Fibroblast of lung (primary cell): ENCODE measurements at regions not wholly inside any gene's neighbourhood (a gene's known extent, or its start where the extent isn't known, plus 50 kb on each side); places are given as distances from the start of the nearest gene placed in this dataset.

Source experiments
- DNase-seq, 2 donors: peaks; one replicate each; pipeline versions ENCODE4 v3.0.0 to v3.0.0-alpha.2; 2010; ENCODE audit warnings: low read depth in 2 of 2
- H2AFZ ChIP-seq: 2 replicates; pipeline ENCODE4 v1.5.1; 2012; ENCODE audit warnings: low read length, control low read depth, inconsistent platforms
- H3K27ac ChIP-seq: 2 replicates; pipeline ENCODE4 v1.5.1; 2011; ENCODE audit warnings: low read length, control low read depth; ENCODE audit not compliant: insufficient read depth
- H3K27me3 ChIP-seq: 2 replicates; pipeline ENCODE4 v1.5.1; 2011; ENCODE audit warnings: mild to moderate bottlenecking, low read length; ENCODE audit not compliant: control insufficient read depth, insufficient read depth
- H3K36me3 ChIP-seq: 2 replicates; pipeline ENCODE4 v1.5.1; 2011; ENCODE audit warnings: low read length; ENCODE audit not compliant: control insufficient read depth, insufficient read depth
- H3K4me1 ChIP-seq: 2 replicates; pipeline ENCODE4 v1.5.1; 2011; ENCODE audit warnings: low read length; ENCODE audit not compliant: control insufficient read depth, insufficient read depth; ENCODE audit errors: extremely low read depth
- H3K4me2 ChIP-seq: 2 replicates; pipeline ENCODE4 v1.5.1; 2011; ENCODE audit warnings: low read length, control low read depth; ENCODE audit not compliant: insufficient read depth; ENCODE audit errors: extremely low read depth
- H3K4me3 ChIP-seq, 4 experiments: fragments of 200-600 bp in 1 of 4; sonication (generic) in 1 of 4; replicated peaks in 1 of 4; 2 replicates each; pipeline ENCODE4 v1.5.1; 2011 to 2016; ENCODE audit warnings: low read length in 4 of 4, low read depth in 3 of 4, mild to moderate bottlenecking in 3 of 4, control low read depth in 2 of 4, inconsistent platforms in 1 of 4, mixed read lengths in 1 of 4; ENCODE audit not compliant: insufficient read depth in 1 of 4; ENCODE audit errors: control extremely low read depth in 1 of 4
- H3K79me2 ChIP-seq: 2 replicates; pipeline ENCODE4 v1.5.1; 2012; ENCODE audit warnings: mild to moderate bottlenecking, low read length, inconsistent platforms; ENCODE audit not compliant: control insufficient read depth, insufficient read depth
- H3K9ac ChIP-seq: 2 replicates; pipeline ENCODE4 v1.5.1; 2011; ENCODE audit warnings: mild to moderate bottlenecking, low read length, control low read depth; ENCODE audit not compliant: insufficient read depth
- H3K9me3 ChIP-seq: 2 replicates; pipeline ENCODE4 v1.5.1; 2012; ENCODE audit warnings: low read depth, low read length; ENCODE audit not compliant: control insufficient read depth, insufficient read depth
- H4K20me1 ChIP-seq: 2 replicates; pipeline ENCODE4 v1.5.1; 2011; ENCODE audit warnings: low read length; ENCODE audit not compliant: control insufficient read depth, insufficient read depth; ENCODE audit errors: extremely low read depth
- CTCF ChIP-seq, 2 donors: IDR thresholded peaks in 1 of 2; conservative IDR thresholded peaks in 1 of 2; 1 replicate in 1 of 2; 2 replicates in 1 of 2; pipeline ENCODE4 v1.5.1; 2011 to 2012; ENCODE audit warnings: low read length in 2 of 2, control low read depth in 1 of 2, inconsistent platforms in 1 of 2, low read depth in 1 of 2, mild to moderate bottlenecking in 1 of 2
- EZH2 ChIP-seq: IDR thresholded peaks from 2 replicates; pipeline ENCODE4 v1.5.1; 2012; ENCODE audit warnings: low read length, control low read depth, mild to moderate bottlenecking; ENCODE audit errors: missing control alignments

- no peak overlapping the region for H2AFZ ChIP-seq
- no peaks in the 10 kb centered on the region for H3K4me1 ChIP-seq
- no peaks in the 10 kb centered on the region for H3K27me3 ChIP-seq
- H3K4me2 ChIP-seq: no peak overlapping the region
- no peaks in the 10 kb centered on the region for H3K79me2 ChIP-seq
- H3K9ac ChIP-seq: no peak overlapping the region
- H3K9me3 ChIP-seq: no peaks in the 10 kb centered on the region
- TF ChIP-seq CTCF (conservative IDR thresholded peaks at IDR 0.05 in 1 of 2, IDR thresholded peaks at IDR 0.05 in 1 of 2; ENCODE audit: low read depth in 1 of 2, low read length in 2 of 2) (no peak), EZH2 (no peak)
- DNase-seq: no peak
- H4K20me1 ChIP-seq: no peaks in the 10 kb centered on the region
- H3K36me3 ChIP-seq: no peaks in the 10 kb centered on the region
- no peak overlapping the region for H3K4me3 ChIP-seq
- H3K27ac ChIP-seq: no peak overlapping the region
Measured at GRCh38 chr12:39095636-39096330, 190.4 kb upstream of the CPNE8 start.

- no peak overlapping the region for H3K4me3 ChIP-seq
- no peaks in the 10 kb centered on the region for H4K20me1 ChIP-seq
- H3K9me3 ChIP-seq: no peaks in the 10 kb centered on the region
- no peaks in the 10 kb centered on the region for H3K79me2 ChIP-seq
- no peak overlapping the region for H3K4me2 ChIP-seq
- H3K27me3 ChIP-seq: no peaks in the 10 kb centered on the region
- TF ChIP-seq CTCF (conservative IDR thresholded peaks at IDR 0.05 in 1 of 2, IDR thresholded peaks at IDR 0.05 in 1 of 2; ENCODE audit: low read depth in 1 of 2, low read length in 2 of 2) (no peak), EZH2 (no peak)
- H3K4me1 ChIP-seq: no peaks in the 10 kb centered on the region
- no peak overlapping the region for H2AFZ ChIP-seq
- DNase-seq: no peak
- H3K9ac ChIP-seq: no peak overlapping the region
- no peak overlapping the region for H3K27ac ChIP-seq
- no peaks in the 10 kb centered on the region for H3K36me3 ChIP-seq
Measured at GRCh38 chr12:39081910-39082309, 176.5 kb upstream of the CPNE8 start.

GRCh38 chr12:39077226-39077625 is 171.8 kb upstream of the CPNE8 start:
- H3K27ac ChIP-seq: no peak overlapping the region
- H3K4me3 ChIP-seq: no peak overlapping the region
- H3K4me2 ChIP-seq: no peak overlapping the region
- TF ChIP-seq CTCF (conservative IDR thresholded peaks at IDR 0.05 in 1 of 2, IDR thresholded peaks at IDR 0.05 in 1 of 2; ENCODE audit: low read depth in 1 of 2, low read length in 2 of 2) (no peak), EZH2 (no peak)
- no peaks in the 10 kb centered on the region for H3K36me3 ChIP-seq
- no peaks in the 10 kb centered on the region for H3K79me2 ChIP-seq
- no peaks in the 10 kb centered on the region for H3K9me3 ChIP-seq
- DNase-seq: no peak
- no peaks in the 10 kb centered on the region for H3K27me3 ChIP-seq
- no peak overlapping the region for H3K9ac ChIP-seq
- H2AFZ ChIP-seq: no peak overlapping the region
- H4K20me1 ChIP-seq: no peaks in the 10 kb centered on the region
- no peaks in the 10 kb centered on the region for H3K4me1 ChIP-seq
